ENCODE measurements at regions not wholly inside any gene's neighbourhood (a gene's known extent, or its start where the extent isn't known, plus 50 kb on each side); places are given as distances from the start of the nearest gene placed in this dataset.

- H3K4me1 ChIP-seq, result peaks cover 9% of the 10 kb centered on the region
- H3K36me3 Mint-ChIP-seq, result no peaks in the 10 kb centered on the region
- peaks cover 6% of the 10 kb centered on the region for H3F3A ChIP-seq (ENCODE audit: low read depth)
- H3K79me2 ChIP-seq (ENCODE audit: low read depth), result no peaks in the 10 kb centered on the region
- no peaks in the 10 kb centered on the region for H3K9me3 ChIP-seq (ENCODE audit: low read depth)
- no peaks in the 10 kb centered on the region for H3K4me1 Mint-ChIP-seq
- no peaks in the 10 kb centered on the region for H4K20me1 ChIP-seq (ENCODE audit: low read depth)
- H3K9ac ChIP-seq, result no peak overlapping the region
- H3K36me3 ChIP-seq, result no peaks in the 10 kb centered on the region
- H3K27ac ChIP-seq, result no peak overlapping the region
- no peak overlapping the region for H3K4me3 ChIP-seq
- TF ChIP-seq EZH2 (IDR thresholded peaks at IDR 0.05) (no peak), CTCF (IDR thresholded peaks at IDR 0.05) (peak; percentile 84)
- H3K9me3 Mint-ChIP-seq, result no peaks in the 10 kb centered on the region
- H2AFZ ChIP-seq (replicated peaks), result no peak overlapping the region
- H3K27ac Mint-ChIP-seq, result no peak overlapping the region
- H3K27me3 ChIP-seq, result no peaks in the 10 kb centered on the region
- H3K4me2 ChIP-seq, result no peak overlapping the region
- H3K4me3 Mint-ChIP-seq, result no peak overlapping the region
- peak; percentile 79 for DNase-seq (ENCODE audit: low spot score)
- H3K27me3 Mint-ChIP-seq (ENCODE audit: insufficient read depth, low read depth), result peaks cover 4% of the 10 kb centered on the region
Measured at GRCh38 chr3:66138336-66139313, 82.2 kb upstream of the SLC25A26 start.

- TF ChIP-seq EZH2phosphoT487 (IDR thresholded peaks at IDR 0.05), result no peak
- no peak for DNase-seq (ENCODE audit: low spot score)
- H3K9me3 ChIP-seq (ENCODE audit: low read depth), result no peaks in the 10 kb centered on the region
- H3F3A ChIP-seq (ENCODE audit: low read depth), result peaks cover 6% of the 10 kb centered on the region
- no peak overlapping the region for H3K4me3 ChIP-seq
- no peaks in the 10 kb centered on the region for H4K20me1 ChIP-seq (ENCODE audit: low read depth)
- H3K27me3 Mint-ChIP-seq (ENCODE audit: insufficient read depth, low read depth), result peaks cover 4% of the 10 kb centered on the region
- H3K9me3 Mint-ChIP-seq, result no peaks in the 10 kb centered on the region
- H3K27me3 ChIP-seq, result no peaks in the 10 kb centered on the region
- H3K27ac ChIP-seq, result no peak overlapping the region
- H3K4me1 Mint-ChIP-seq, result no peaks in the 10 kb centered on the region
- H3K9ac ChIP-seq, result no peak overlapping the region
- no peaks in the 10 kb centered on the region for H3K36me3 Mint-ChIP-seq
- no peaks in the 10 kb centered on the region for H3K36me3 ChIP-seq
- no peak overlapping the region for H3K4me2 ChIP-seq
- no peak overlapping the region for H3K4me3 Mint-ChIP-seq
- peaks cover 9% of the 10 kb centered on the region for H3K4me1 ChIP-seq
- H3K79me2 ChIP-seq (ENCODE audit: low read depth), result no peaks in the 10 kb centered on the region
- H3K27ac Mint-ChIP-seq, result no peak overlapping the region
- peak overlapping the region; percentile 61 for H2AFZ ChIP-seq (replicated peaks)
Measured at GRCh38 chr3:66136597-66136996, 84.2 kb upstream of the SLC25A26 start.

DNA sequence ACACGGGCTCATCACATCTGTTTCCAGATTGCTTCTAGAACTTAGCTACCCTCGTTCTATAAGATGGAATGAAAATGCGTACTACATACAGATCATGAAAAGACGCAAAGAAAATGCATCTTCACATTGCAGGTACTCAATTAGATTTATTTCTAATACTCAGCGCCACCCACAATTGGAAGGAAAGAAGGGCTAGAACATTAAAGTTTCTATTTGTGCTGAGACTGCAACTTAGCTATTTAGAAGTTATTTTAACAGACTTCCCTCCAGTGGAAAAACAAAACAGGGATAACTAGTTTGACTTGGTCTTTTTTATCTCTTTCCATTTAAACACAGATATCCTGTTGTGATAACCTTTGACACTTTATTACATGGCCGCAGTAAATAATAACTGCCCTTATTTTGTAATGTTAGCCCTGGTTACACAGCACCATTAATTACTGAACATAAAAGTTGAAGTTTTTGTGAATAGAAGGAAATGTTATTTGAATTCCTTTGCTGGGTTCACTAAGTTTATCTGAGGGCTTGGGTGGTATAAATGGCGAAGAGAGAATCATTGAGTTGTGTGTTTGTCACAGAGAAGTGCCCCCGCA, 86.9 kb upstream of the SLC25A26 start:
- no peak for DNase-seq (ENCODE audit: low spot score)
- Mint-ChIP-seq H3K36me3 (no peaks in the 10 kb centered on the region), H3K4me3 (no peak overlapping the region), H3K27me3 (ENCODE audit: insufficient read depth, low read depth) (peaks cover 4% of the 10 kb centered on the region), H3K9me3 (no peaks in the 10 kb centered on the region), H3K4me1 (no peaks in the 10 kb centered on the region), H3K27ac (no peak overlapping the region)
- Histone ChIP-seq H3K79me2 (ENCODE audit: low read depth) (no peaks in the 10 kb centered on the region), H3K9me3 (ENCODE audit: low read depth) (no peaks in the 10 kb centered on the region), H3K9ac (no peak overlapping the region), H3K27ac (no peak overlapping the region), H3K27me3 (no peaks in the 10 kb centered on the region), H3K4me3 (no peak overlapping the region), H2AFZ (replicated peaks) (no peak overlapping the region), H3F3A (ENCODE audit: low read depth) (peaks cover 6% of the 10 kb centered on the region), H4K20me1 (ENCODE audit: low read depth) (no peaks in the 10 kb centered on the region), H3K4me1 (peaks cover 9% of the 10 kb centered on the region), H3K4me2 (no peak overlapping the region), H3K36me3 (no peaks in the 10 kb centered on the region)
- TF ChIP-seq CTCF (IDR thresholded peaks at IDR 0.05) (no peak), EZH2phosphoT487 (IDR thresholded peaks at IDR 0.05) (no peak), EZH2 (IDR thresholded peaks at IDR 0.05) (no peak)
